ENCODE measurements at regions not wholly inside any gene's neighbourhood (a gene's known extent, or its start where the extent isn't known, plus 50 kb on each side); places are given as distances from the start of the nearest gene placed in this dataset.

DNA sequence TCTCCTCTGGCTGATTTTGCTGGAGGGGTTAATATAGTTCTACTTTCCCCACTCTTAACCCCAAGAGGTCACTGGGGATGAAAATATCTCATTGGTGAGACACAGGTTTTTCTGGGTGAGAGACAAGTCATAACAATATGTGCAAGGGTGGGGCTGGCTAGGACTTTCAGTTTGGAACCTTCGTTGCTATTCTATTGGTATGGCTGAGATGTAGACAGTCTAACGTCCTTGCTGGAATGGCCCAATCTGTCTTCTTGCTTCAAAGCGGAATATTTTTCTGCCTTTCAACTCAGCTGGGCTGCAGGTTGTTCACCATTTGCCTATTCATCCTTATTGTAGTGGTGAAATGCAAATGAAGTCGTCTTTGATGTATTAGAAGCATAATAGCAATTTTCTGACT is 267.3 kb upstream of the MKI67 start:
- intact Hi-C loops (cut with DNase I) = no loop called here
- DNase-seq (ENCODE audit: low spot score) = no peak

DNA sequence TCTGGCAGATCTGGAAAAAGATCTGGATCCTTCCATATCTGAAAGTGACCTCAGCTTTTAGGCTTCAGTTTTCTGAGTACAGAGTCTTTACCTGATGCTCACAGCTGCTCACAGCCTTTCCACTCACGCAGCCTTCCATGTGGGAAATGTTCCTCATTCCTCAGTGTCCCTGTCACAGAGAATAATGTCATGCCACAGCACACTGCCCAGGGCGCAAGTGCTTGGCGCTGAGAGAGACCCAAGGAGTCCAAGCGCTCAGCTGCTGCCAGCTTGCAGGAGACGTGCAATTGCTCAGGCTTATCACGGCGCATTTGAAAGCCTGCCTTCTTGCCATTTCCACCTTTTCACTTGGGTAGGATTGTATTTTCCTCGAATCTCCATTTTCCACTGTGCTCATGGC is 271.9 kb upstream of the MKI67 start:
- no peak for DNase-seq (ENCODE audit: low spot score)
- intact Hi-C loops (cut with DNase I) = no loop called here

DNA sequence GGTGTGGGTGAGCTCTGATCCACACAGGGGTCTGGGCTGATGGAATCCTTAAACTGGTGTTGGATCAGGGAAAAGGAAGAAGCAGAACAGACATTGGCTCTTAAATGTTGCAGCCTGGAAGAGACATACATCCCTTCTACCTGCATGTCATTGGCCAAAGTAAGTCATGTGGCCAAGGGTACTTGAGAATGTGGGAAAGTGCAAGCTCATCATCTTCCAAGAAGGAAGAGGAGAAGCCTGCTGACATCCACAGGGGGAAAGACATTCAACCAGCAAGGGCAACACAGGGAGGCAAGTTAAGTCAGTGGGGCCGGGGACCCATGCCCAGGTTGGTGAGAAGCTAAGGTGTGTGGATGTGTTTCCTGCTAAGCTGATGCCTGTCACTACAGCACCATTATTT is 272.8 kb upstream of the MKI67 start:
- DNase-seq (ENCODE audit: low spot score) = no peak
- intact Hi-C loops (cut with DNase I) = no loop called here

DNA sequence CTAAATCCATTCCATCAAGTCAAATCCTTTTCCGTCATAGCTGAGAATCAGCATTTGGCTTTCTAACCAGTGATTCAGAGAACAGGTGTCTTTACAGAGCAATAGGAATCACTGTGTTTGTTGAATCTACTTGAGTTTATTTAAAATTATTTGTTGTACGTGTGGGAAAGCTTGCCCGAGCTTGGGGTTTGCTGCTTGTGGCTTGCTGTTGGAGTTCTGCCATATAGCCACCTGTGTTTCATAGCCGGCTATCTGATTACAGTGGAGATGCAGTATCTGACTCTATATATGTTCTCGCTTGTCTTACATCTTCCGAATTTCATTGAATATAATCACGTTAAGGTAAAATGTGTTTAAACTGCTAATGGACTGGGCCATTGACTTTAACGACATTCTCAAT is 274.3 kb upstream of the MKI67 start:
- no peak for DNase-seq (ENCODE audit: low spot score)
- intact Hi-C loops (cut with DNase I) = no loop called here

DNA sequence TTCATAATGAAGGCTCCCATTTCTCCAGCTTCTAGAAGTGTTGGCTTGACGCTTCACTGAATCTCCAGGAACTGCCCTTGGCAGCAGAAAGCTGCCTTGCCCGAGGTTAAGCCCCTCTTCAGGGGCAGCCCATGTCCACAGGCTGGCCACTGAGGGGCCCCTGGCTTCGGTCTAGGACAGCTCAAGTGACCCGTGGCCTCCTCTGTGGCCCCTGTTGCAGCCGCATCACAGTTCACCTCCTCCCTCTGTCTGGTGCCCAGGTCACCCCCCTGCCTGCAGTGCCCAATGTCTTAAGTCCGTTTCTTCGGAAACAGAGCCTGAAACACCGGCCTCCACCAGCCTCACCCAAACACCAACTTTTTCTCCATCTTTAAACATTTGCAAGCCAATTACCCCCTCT is 279.2 kb upstream of the MKI67 start:
- intact Hi-C loops (cut with DNase I) = no loop called here
- DNase-seq (ENCODE audit: low spot score) = no peak

DNA sequence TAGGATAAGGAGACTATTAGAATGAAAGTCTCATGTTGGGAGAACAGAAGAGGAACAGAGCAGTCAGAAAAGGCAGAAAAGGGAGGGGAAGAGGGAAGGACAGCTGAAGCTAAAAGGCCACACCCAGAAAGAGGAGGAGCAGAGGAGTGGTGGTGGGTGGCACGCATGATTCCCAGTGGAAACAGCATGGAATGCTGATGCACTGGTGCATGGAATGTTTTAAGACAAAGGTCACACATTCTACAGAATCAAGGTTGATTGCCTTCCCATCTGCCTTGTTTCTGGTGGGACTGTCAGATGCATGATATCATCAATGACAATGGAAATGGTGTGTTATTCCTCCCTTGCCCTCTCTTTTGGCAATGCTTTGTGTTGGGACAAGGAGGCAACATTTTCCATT is 285.4 kb upstream of the MKI67 start:
- intact Hi-C loops (cut with DNase I) = no loop called here
- no peak for DNase-seq (ENCODE audit: low spot score)

DNA sequence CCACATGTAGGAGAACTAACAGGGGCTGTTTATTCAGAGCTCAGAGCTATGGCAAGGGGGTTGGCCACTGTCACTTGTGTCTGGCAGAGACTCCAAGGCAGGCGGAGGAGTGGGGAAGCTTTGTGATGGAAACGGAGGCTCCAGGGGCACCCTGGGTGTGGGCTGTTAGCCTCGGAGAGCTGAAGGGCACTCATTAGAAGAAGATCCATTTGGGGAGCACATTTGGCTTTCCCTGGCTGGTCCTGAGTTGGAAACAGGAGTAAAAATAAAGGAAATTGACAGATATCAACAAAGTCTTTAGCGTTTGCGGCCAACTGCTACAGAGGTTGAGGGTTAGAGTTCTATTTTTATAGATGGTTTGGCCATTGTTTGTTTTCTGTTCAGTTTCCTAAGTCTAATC is 288.3 kb upstream of the MKI67 start:
- no peak for DNase-seq (ENCODE audit: low spot score)
- intact Hi-C loops (cut with DNase I) = no loop called here

DNA sequence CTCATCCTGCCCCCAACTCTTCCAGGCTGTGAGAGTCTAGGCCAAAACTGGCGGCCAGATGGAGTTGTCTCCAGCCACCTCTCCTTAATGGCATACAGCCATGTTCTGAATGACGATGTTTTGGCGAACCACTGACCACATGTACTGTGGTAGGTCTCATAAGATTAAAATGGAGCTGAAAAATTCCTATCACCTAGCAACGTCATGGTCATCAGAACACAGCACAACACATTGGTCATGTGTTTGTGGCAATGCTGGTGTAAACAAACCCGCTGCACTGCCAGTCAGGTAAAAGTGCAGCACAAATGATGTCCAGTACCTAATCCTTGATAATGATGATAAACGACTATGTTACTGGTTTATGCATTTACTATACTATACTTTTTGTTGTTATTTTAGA is 290.0 kb upstream of the MKI67 start:
- intact Hi-C loops (cut with DNase I) = no loop called here
- no peak for DNase-seq (ENCODE audit: low spot score)

DNA sequence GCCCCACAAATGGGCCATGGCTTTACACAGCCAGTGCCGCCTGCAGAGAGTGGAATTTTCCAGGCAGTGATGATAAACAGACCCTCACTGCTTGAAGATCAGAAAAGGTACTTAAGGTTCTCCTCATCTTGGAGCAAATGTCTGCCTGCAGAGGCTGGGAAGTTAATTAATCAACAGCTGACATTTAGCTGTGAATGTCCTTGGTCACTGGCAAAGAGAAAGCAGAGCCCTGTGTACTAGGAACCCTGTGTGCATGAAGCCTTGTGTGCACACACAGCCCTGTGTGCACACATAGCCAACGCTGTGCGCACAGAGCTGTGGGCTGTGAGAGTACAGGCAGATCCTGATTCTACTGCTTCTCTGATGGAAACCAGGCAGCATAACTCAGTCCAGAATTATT is 291.6 kb upstream of the MKI67 start:
- intact Hi-C loops (cut with DNase I) = no loop called here

DNA sequence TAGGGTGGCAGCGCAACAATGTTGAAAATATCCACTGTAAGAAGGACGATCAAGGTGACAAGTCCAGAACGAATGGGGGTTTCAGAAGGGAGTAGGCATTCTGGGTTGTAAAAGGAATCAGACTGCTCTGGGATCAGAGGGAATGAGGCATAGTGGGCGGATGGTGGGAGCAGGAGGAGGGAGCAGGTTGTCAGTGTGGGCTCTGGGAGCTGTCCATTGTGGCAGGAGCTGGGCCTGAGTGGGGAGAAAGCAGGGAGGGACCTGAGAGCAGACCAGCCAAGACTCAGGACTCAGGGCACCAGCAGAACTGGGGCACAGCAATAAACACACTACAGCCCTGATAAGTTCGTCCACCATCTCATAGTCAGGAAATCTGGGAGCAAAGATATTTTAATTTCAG is 292.6 kb upstream of the MKI67 start:
- DNase-seq (ENCODE audit: low spot score) = no peak
- intact Hi-C loops (cut with DNase I) = no loop called here

More for the DNA sequence above, 291.6 kb upstream of the MKI67 start:
- no peak for DNase-seq (ENCODE audit: low spot score)

DNA sequence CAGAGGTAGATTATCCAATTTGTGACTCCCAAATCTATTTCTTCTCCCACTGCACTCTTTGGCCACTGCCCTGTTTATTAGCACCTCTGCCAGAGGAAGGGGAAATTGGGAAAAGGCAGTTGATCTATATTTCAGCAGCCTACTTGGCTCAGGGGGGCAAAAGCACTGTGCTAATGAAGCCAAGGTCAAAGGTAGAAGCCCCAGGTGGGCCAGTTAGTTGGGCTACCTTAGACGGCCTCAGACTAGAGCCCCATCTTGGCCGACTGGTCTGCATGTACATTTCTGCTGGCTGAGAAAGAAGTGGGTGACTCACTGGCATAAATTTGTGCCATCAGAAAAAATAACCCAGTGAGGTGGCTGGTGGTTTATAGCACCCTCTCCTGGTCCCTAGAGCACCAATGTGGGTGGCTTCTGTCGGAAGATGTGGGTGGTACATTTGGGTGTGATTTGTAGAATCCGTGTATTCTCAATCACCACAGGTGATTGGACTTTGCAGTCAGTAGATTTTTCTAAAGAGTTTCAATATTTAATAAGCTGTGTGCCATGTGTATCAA is 293.3 kb upstream of the MKI67 start:
- DNase-seq (ENCODE audit: low spot score) = no peak
- intact Hi-C loops (cut with DNase I) = no loop called here

DNA sequence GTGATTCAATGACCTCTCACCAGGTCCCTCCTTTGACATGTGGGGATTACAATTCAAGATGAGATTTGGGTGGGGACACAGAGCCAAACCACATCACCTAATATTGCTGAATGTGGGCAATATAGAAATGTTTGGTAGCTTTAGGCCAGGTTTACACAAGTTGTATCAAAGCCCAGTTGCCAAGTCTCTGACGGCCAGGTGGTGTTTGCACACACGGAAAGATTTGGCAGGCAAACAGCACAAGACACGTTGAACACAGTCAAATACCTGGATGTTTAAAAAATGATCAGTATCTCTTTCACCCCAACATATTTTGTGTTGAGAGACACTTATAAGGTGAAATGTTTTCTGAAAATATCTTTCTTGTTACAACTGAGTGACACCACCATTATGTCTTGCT is 294.4 kb upstream of the MKI67 start:
- DNase-seq (ENCODE audit: low spot score) = no peak
- intact Hi-C loops (cut with DNase I) = no loop called here

DNA sequence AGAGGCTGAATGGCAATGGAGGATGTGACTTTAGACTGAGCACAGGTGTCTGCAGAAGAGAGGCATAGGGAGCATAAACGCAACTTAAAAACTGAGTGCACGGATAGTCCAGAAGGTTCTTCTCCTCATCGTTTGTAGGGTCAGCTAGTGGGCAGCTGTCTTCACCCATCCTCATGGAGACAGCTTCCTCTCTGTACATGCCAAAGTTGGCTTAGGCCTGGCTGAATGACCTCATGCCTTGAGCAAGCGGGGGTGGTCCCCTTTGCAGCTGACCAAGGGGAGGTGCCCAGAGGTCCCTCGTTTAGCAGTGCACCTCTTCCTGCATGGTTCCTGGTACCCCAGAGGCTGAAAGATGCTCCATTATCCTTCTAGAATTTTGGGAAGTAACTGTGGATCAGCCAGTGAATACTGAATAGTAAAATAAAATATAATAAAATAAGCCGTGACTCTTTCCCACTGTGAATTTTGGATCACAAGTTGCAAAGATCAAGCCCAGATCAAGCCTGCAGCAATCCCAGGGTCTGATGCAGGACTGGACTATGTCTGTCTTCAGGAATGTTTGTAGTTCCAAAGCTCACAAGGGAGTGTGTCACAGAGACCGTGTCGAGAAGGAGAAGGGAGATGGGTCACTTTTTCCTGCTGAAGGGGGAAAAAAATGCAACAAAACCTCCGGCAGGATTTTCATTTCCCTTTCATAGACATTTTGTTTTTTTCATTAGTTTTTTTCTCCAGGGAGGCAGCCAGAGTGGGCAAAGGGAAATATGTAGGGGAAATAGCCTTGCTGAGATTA is 295.3 kb upstream of the MKI67 start:
- intact Hi-C loops (cut with DNase I) = no loop called here
- no peak for DNase-seq (ENCODE audit: low spot score)

DNA sequence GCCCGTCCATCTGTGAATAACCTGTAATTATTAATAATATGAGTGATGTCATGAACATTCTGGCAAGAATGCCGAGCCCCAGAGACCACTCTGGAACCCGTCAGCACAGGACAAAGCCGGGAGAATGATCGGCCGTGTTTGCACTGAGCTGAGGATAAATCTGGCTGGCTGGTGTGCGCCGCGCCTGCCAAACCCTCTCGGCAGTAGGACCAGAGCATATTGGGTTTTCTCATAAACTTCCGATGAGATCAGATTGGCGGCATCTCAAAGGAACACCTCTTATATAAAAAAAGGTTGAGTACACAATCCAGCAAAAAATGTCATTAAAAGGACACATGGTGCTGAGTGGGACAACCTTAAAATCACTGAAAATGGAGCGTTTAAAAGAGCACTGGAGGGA is 296.0 kb upstream of the MKI67 start:
- intact Hi-C loops (cut with DNase I) = no loop called here
- DNase-seq (ENCODE audit: low spot score) = no peak

DNA sequence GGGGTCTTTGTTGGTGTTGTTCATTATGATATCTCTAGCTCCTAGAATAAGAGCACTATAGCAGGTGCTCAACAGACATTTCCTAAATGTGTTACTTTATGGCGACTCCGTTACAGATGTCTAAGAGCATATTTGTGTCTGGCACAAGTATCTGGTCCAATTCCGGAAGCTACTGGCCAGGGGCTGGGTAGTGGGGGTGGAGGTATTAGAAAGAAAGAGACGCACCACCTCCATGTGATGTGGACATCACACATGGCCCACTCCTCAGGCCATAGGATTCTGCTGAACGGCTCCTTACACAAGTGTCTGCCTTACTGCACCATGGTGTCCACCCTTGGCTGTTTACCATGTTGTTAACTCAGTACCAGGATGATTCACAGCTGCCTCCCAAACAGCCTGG is 296.8 kb upstream of the MKI67 start:
- DNase-seq (ENCODE audit: low spot score) = no peak
- intact Hi-C loops (cut with DNase I) = no loop called here

DNA sequence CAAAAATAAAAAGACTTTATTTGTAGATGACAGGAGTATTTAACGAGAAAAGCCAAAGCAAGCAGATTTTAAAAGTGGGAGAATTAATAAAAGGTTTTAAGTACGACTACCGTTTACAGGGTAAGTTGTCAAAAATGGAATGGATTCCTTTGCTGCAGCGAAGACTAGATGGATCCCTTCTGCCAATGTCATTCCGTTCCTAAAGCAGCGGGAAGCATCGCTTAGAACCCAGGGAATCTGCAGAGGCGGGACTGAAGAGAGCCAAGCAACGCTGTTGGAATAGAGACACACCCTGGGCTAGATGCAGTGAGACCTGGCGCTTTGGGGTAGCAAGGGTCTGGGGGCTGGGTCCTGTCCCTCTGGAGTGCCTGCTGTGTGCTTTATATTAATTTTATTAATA is 303.1 kb upstream of the MKI67 start:
- DNase-seq (ENCODE audit: low spot score) = no peak
- intact Hi-C loops (cut with DNase I) = no loop called here

DNA sequence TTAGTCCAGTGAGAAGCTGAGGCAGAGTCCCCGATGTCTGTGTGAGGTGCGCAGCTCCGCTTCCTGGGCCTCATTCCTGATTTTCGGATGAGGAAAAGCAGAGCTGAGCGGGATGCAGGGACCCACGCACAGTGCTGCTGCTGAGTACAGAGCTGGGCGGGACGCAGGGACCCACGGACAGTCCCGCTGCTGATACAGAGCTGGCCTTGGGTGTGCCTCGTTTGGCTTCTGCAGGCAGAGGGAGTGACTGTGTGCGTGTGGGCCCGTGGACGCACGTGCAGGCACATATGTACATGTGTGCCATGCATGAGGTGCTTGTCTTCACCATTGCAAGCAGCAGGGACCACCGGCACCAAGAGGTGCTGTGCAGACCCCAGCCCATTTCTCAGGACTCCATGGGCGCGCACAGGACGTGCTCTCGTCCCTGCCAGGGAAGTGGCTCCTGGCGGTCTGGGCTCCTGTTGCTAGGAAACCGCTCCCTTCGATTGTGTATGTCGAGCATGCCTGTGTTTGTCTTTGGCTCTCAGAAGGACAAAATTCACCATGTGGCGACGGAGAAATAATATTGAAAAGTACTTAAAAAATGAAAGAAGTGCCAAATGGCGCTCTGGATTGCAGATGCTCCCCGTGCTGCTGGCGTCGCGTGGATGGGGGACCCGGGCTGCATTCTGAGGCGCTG is 303.8 kb upstream of the MKI67 start:
- intact Hi-C loops (cut with DNase I) = no loop called here
- no peak for DNase-seq (ENCODE audit: low spot score)

DNA sequence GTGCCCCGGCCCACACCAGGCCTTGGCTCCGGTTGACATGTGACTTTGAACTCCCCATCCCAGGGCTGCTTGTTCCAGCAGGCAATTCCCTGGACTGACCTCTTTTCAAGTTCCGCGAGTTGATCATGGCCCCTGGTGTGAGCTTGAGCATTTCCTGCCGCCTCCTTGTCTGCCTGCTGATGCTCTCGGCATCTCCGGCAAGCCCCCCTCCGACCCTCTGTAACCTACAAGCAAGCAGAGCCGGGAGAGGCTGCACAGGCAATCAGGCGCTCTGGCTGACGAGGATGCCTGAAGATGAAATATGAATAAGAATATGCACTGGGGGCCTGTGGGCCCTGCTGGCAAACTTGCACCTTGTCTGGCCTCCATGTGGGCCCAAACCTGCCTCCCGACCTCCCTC is 304.9 kb upstream of the MKI67 start:
- DNase-seq (ENCODE audit: low spot score) = no peak
- intact Hi-C loops (cut with DNase I) = no loop called here

DNA sequence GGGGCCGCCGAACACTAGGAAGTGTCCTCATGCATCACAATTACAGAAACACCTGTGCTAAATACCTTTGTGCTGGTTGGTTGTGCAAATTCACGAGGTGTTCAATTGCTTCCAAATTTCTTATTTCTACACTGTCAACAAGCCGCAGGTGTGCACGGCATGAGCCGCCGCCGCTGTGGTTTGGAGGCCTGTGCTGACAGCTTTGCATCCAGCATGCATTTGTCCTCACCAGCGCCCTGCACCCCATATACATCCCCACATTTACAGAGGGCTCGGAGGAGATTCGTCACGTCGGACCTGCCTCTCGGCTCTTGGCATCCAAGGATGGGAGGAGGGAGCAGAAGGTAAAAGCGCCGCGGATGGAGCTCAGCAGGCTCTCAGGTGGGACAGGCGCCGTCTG is 305.3 kb upstream of the MKI67 start:
- intact Hi-C loops (cut with DNase I) = no loop called here
- no peak for DNase-seq (ENCODE audit: low spot score)

DNA sequence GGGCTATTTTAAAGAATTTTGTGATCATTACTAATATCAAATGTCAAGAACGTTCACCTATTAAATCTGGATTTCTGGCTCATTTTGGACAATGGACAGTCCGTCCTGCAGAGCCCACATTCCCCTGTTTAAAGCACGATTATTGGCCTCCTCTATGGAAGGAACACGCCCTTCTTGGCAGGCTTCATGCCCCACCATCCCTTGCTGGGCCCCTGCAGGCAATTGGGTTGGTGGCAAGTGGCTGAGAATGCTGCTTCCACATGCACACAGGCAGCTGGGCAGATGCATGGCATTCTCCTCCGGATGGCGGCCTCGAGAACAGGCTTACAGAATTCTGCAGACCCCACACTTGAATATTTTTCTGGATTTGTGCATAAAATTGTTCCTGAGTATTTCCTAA is 305.8 kb upstream of the MKI67 start:
- intact Hi-C loops (cut with DNase I) = no loop called here
- no peak for DNase-seq (ENCODE audit: low spot score)

DNA sequence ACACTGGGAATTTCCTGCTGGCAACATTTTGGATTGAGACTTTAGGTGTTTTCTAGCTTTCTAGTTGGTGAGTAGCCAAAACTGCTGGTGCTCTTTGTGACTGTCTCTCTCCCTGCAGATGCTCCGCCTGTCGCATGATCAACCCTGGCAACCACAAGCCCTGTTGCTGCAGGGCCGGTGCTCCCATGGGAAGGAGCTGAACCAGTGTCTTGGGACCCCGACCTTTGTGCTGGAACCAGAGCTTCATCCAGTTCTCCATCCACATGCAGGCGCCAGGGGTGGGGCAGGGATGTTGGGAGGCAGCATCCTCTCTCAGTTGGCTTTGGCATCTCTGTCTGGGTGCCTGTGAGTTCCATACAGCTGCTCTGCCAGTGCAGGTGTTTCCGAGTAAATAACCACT is 306.2 kb upstream of the MKI67 start:
- DNase-seq (ENCODE audit: low spot score) = no peak
- intact Hi-C loops (cut with DNase I) = no loop called here

Measured in cardiac septum (tissue), 1 donor.